ENCODE measurements at regions not wholly inside any gene's neighbourhood (a gene's known extent, or its start where the extent isn't known, plus 50 kb on each side); places are given as distances from the start of the nearest gene placed in this dataset.

DNA sequence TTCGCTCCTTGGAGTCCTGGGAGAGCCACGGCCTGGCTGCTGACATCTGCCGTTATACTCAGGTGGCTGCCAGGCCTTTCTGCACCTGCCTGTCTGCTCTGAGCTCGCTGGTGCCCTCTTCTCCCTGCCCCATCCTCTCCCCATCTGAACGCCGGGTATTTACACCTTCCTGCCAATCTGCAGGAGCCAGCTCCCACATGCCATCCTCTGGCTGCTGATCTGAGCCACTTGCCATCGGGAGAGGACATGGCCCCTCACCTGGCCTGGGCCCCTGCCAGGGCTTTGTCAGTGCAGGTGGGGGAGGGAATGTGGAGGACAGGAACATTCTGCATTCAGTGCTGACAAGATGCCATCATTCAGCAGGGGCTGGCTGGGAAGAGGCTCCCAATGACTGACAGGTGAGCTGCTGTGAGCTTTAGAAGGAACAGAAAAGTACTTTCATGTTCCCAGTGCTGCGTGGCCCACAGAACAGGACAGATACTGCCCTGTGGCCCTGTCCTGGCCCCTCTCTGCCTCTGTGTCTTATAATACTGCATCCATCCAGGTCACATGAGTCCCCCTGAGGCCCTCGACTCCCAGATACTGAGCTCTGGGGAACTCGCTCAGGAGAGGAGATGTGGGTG lies 96.3 kb upstream of the ZNF469 start:
- TF ChIP-seq EZH2 (IDR thresholded peaks at IDR 0.05) (no peak), CTCF (IDR thresholded peaks at IDR 0.05) (no peak)
